HG03354 (cell line): ENCODE measurements at regions not wholly inside any gene's neighbourhood (a gene's known extent, or its start where the extent isn't known, plus 50 kb on each side); places are given as distances from the start of the nearest gene placed in this dataset.
"Not testable (repeated sequence)": the region's sequence is repeated elsewhere in the genome, so short reads cannot be mapped to it uniquely, and the experiment has no call there.

Experiments
- ATAC-seq: cut with Tn5 transposase; IDR thresholded peaks from one replicate; pipeline ENCODE4 v1.9.1; 2021; ENCODE audit warnings: mild to moderate bottlenecking; ENCODE audit not compliant: unreplicated experiment, poor library complexity, severe bottlenecking

DNA sequence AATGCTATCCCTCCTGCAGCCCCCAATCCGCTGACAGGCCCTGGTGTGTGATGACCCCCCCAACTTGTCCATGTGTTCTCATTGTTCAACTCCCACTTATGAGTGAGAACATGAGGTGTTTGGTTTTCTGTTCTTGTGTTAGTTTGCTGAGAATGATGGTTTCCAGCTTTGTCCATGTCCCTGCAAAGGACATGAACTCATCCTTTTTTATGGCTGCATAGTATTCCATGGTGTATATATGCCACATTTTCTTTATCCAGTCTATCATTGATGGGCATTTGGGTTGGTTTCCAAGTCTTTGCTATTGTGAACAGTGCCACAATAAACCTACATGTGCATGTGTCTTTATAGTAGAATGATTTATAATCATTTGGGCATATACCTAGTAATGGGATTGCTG is 131.9 kb upstream of the MTPN start:
- not testable (repeated sequence) for ATAC-seq

DNA sequence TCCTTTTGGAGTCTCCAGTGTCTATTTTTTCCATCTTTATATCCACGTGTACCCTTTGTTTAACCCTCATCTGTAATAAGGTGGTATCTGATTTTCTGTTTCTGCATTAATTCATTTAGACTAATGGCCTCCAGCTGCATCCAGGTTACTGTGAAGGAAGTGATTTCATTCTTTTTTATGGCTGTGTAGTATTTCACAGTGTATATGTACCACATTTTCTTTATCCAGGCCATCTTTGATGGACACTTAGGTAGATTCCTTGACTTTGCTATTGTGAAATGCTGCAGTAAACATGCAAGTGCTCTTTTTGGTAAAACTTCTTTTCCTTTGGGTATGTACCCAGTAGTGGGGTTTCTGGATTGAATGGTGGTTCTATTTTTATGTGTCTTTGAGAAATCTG is 128.0 kb upstream of the MTPN start:
- no peak for ATAC-seq

DNA sequence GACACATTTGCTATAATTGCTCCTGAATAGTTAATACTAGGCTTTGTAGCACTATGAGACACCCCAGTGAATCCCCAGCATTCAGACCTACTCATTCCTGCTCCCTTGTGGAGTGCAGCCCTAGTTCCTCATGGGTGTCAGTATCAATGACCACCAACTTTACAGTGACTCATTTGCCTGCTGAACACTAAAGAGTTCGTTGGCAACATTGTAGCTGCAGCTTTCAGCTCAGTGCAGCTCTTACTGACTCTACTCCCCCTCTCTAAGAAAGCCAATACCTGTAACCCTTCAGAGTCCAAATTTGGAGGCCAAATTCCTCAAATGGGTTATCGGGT is 127.1 kb upstream of the MTPN start:
- no peak for ATAC-seq

DNA sequence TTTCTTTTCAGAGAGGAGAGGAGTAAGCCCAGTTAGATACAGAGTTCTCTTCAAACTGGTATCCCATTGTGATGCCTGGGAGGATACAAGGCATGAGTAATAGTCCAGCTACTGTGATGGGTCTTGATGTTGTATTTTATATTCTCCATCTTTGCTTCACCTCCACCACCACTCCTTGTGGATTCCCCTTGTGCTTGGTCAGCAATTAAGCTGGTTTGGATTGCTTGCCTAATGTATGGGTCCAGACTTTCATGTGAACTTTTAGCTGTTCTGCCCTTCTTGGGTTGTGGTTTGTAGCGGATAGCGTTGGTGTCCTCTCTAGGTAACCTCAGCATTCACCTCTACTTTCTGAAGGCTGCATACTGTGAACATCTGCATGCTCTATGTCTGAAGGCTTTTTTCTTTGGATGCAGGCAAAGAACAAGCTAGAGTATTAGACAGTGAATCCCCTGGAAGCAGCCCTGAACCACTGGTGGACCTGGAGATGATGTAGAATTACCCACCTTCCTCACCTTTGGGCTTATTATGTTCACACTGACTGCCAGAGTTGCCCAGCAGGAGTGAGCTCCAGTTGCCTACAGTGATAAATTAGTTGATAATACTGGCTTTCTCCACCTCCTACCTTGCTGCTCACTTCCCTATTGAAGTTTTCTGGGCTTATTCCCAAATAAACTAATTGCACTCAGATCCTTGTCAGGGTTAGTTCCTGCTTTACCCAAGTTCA is 126.5 kb upstream of the MTPN start:
- ATAC-seq: no peak

DNA sequence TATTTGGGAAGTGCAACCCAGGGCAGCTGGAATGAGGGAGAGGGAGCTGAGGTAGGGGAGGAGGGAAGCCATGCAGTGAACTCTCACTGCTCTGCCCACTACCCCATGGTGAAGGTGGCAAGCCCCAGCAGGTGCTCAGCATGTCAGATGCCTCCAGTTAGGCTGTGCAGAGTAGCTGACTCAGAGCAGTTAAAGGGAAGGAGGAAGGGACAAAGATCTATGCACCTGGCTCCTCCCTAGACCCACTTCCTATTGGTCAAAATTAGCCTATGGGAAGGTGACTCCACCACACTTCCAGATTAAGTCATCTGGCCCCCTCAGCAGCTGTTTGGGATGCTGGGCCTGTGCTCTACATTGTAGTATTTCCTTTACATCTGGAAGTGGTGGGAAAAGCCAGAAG is 125.7 kb upstream of the MTPN start:
- no peak for ATAC-seq

DNA sequence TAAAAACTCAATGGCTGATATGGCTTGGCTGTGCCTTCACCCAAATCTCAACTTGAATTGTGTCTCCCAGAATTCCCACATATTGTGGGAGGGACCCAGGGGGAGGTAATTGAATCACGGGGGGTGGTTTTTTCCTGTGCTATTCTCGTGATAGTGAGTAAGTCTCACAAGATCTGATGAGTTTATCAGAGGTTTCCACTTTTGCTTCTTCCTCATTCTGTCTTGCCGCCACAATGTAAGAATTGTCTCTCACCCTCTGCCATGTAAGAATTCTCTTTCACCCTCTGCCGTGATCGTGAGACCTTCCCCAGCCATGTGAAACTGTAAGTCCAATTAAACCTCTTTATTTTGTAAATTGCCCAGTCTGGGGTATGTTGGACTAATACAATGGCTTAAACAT is 115.6 kb upstream of the MTPN start:
- not testable (repeated sequence) for ATAC-seq

DNA sequence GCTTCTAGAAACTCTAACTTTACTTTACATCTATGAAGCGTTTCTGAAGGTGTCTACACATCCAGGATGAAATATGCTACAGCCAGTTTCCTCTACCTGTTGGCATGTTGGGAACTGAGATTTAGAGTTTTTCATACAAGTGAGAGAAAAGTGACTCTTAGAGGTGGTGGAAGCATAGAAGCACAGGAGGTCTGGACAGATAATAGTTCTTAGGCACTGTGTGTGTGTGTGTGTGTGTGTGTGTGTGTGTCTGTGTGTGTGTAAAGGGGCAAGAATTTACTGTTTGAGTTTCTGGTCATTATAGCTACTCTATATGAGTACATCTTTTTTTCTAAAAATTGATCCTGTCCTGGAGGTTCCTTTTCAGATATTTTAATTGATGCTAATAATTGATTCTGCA is 110.7 kb upstream of the MTPN start:
- ATAC-seq: no peak

DNA sequence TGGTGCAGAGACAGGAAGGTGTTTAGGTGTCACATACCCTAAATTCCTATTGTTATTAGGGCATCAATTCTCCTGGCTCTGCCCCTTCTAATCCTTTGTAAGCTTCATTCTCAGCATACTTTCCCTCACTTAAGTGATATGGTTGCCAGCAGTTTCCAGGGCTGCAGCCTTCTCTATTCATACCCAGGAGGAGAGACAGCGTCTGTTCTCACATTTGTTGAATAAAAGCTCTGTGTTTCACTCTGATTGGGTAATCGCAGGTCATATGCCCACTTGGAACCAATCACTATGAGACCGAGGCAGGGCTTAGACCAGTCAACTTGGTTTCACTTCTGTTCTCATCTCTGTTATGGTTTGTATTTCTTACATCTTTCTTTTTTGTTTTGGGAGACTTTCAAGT is 109.6 kb upstream of the MTPN start:
- ATAC-seq: peak; percentile 91

DNA sequence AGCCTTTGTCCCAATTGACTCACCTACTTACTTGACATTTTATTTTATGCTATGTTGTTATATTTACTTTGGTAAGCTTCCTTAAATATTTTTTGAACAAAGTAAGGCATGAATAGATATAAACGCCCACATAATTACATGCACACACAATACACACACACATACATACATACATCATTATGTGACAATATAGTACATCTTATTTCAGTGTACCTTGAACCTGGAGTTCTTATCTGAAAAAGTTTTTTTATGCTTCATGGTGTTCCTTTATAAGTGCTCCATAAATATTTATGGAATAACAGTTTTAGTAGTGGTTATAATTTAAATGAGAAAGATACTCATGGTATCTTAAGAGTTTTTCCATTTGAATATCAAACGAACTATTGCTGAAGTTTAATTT is 102.8 kb upstream of the MTPN start:
- ATAC-seq: no peak

DNA sequence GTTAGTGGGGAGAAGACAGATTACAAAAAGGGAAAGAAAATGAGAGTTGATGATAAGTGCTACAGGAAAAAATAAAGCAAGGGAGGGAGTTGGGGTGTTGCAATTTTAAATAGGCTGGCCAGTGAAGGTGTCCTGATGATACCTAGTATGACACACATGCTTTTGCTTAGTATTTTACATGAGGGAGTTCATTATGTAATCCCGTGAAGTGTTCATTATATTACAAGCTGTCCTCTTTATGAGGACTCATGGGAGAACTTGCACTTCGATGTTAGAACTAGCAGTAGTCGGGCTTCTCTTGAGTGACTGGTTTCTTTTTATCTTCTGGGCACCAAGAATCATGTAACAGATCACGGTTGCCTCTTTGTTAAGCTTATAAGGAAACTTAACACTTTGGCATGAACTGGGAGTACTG is 102.3 kb upstream of the MTPN start:
- ATAC-seq: no peak

DNA sequence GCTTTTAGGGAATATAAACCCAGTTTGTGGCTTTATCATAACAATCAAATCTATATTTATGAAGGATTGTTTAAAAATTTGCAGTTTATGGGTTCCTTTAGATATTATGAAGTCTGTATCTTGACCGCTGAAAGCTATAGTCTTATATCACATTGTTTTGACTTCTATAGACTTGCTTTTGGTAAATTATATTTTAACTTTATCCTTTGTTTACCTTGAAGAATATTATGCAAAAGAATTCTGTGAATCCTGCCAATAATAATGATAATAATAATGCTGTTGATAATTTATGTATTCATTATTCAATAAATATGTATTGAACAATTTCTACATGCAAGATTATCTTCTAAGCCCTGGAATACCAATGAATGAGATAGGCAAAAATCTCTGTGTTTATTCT is 101.9 kb upstream of the MTPN start:
- no peak for ATAC-seq

DNA sequence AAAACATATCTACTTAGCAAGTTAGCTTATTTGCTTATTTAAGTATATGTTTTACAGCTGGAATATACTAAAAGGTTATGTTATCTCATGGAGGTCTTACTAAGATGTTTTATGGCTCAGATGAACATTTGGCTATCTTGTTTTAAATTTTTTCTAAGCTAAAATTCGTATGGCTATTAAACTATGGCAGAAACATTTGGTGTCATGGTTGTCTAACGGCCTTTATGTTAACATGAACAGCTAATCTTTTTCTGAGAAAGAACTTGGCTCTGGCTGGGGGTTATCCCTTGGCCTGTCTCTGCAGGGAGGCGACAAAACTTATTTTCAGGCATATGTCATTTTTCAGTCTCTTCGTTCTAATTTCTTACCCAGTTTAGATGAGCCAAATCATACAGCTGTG is 101.5 kb upstream of the MTPN start:
- no peak for ATAC-seq

DNA sequence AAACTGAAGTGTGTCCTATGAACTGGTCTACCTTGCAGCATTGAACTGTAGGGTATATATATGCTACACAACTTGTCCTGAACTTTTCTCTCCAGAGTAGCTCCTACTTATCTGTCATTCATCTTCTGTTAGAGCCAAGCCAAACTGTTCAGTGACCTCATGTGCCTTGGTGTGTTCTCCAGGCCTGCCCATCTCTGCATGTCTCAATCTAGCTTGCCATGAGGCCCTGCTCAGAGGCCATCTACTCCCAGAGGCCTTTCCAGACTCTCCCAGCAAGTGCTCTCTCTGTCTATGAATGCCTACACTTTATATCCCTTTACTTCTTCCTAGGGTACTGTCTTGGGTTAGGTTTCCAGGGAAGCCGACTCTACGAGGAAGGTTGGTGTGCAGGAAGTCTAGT is 99.8 kb upstream of the MTPN start:
- ATAC-seq: no peak

DNA sequence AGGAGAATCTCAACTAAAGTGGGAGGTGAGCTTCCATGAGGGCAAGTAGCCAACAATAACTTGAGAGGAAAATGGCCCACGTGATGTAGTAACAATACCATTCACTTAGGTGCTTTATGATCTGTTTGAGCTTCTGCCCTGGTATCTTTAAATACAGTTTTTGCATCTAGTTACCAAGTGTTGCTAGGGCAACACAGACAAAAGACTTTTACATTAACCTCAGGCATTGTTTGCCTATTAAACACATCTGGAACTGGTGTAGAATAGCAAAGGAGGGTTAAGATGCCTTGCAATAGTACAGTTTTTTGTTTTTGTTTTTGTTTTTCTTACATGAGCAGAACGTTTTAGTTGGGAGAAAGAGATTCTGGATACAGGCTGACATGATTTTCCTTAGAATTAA is 97.7 kb upstream of the MTPN start:
- ATAC-seq: no peak

DNA sequence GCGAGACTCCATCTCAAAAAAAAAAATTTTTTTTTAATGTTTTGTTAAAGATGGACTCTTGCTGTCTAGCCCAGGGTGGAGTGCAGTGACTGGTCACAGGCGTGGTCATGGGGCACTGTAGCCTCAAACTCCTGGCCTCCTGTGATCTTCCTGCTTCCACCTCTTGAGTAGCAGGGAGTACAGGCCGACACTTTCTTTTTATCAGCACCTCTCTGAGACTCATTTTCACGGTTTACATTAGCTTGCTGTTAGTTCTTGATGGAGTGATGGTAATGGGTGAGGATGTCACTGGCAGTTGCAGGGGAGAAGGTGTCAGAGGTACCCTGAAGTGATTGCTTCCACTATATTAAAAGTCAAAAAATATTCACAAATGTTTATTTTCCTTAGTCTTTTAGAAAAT is 95.3 kb upstream of the MTPN start:
- ATAC-seq: no peak

DNA sequence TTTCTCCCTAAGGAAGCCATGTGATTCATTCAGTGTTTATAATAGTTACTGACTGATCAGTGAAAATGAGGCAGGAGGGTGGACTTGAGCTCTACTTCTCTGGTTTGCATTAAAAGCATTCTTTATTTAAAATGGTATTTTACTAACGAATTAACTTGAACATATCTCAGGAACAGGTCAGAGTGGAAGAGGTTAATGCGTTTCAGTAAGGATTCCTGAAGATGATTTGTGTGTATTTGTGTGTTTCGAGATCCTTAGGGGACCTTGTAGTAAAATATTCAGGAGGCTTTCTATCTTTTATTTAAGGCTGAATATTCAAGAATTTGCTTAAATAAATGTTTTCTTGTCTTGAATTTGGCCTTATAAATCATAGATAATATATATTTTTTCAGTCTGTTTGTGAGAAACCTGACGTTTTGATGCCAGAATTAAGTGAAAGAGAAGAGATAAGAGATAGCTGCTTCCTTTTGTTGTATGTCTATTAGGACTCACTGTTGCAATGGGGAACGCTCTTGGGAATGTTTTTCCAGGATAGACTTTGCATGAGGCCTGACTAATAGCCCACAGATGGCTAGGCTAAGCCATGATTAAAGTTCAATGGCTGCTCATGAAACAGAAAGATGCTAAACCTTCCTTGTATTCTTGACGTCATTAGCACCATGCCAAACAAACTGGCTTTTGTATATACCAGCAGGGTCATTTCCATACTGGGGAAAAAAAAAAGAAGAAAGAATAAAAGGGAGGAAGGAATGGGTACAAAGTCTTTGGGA is 93.8 kb upstream of the MTPN start:
- ATAC-seq: no peak

DNA sequence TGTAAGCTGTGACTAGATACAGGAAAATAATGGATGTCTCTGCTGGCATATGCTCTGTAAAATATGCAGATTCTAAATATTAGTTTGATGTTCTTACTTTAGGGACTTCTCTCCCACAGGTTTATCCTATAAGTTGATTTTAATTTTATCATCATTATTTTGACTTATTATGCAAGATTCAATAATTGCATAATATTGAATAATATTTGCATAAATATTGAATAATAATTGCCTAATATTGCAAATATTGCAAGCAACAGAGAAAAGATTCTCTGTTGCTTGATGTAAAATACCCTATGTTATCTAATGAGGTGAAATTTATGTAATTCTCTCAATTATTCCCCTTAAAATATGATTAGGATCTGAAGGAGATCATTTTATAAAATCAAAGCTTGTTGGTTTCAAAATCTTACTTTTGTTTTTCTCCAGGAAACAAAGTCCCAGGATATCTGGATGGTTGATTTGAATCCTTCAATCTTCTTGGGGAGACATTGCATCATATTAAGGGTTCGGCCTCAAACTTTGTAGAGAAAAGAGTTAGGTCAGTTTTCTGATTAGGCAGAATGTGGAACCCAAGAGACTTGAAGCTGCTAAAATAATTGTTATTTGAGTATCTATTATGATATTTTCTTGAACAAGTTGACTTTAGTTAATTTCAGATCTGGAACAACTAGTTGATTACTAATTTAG is 92.8 kb upstream of the MTPN start:
- no peak for ATAC-seq

DNA sequence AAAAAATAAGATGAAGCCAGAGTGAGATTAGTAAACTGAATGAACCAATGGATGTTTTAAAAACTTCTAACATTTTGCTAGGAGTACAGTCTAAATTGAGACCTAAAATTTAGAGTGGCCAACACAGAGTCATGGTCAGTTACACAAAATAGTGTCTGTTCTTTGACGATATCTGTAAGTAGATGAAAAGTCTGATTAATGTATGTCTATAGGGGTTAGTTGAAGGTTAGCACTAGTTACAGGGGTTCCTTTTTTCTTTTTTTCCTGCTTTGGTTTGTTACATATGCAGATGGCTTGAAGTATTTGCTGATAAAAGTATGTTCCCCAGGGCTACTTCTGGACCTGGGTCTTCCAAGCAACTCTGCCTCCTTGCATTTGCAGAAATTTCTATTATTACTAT is 90.1 kb upstream of the MTPN start:
- ATAC-seq: no peak

DNA sequence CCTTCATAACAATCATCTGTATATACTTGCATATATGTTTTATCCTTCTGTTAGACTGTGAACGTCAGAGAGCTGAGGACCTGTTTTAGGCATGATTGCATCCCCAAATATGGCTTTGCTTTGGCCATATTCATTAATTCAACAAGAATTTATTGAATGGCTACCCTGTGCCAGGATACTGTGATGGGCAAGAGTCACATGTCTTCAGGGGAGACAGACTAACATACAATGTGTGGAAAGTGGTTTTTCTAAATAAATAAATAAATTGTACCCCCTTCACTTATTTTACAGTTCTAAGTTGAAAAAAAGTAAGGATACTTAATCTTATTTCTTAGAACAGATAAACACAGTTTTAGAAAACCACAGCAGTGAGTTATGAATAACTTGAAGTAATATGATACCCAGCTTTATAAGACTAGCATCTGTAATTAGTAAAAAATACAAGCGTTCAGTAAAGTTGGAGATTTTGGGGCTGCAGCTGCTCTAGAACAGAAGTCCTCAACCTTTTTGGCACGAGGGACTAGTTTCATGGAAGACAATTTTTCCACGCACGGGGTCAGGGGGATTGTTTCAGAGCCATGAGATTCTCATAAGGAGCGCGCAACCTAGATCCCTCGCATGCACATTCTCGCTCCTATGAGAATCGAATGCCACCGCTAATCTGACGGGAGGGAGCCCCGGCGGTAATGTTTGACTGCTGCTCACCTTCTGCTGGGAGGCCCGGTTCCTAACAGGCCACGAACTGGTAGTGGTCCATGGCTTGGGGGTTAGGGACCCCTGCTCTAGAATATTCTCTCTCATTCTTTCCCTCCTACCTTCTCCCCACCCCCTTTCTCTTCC is 89.4 kb upstream of the MTPN start:
- ATAC-seq: no peak

DNA sequence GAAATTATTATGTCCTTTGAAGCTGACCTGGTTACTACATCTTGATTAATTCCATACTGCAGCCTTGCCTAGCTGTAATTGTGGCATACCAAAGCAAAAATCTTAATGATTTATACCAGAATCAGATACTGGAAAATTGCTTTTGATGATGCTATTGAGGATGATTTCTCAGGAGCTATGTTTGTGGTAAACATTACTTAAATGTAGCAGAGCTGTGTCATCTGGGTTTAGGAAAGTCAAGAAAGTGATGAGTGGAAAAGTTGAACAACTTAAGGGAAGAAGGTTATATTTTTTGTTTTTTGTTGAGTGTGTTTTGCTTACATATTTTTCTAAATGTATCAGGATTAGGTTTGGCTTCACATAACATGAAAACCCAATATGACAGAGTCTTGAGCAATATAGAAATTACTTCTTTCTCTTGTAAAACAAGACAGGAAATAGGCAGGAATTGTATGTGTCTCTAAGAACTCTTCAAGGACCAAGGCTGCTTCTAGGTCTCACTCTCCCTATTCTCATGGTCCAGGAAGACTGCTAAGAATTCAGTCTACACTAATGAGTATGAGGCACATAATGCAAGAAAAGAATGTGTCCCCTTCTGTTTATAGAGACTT is 87.6 kb upstream of the MTPN start:
- no peak for ATAC-seq
